GM20000 (cell line): ENCODE measurements at regions not wholly inside any gene's neighbourhood (a gene's known extent, or its start where the extent isn't known, plus 50 kb on each side); places are given as distances from the start of the nearest gene placed in this dataset.

Experiments used
- DNase-seq: peaks from one replicate; pipeline ENCODE4 v3.0.0; 2012; ENCODE audit warnings: low spot score
- TF ChIP-seq, protein P1 (sequence below): IDR thresholded peaks from 2 replicates; pipeline ENCODE4 v1.5.1; 2012; ENCODE audit warnings: mild to moderate bottlenecking, control low read depth; ENCODE audit errors: extremely low read depth, missing control alignments

DNA sequence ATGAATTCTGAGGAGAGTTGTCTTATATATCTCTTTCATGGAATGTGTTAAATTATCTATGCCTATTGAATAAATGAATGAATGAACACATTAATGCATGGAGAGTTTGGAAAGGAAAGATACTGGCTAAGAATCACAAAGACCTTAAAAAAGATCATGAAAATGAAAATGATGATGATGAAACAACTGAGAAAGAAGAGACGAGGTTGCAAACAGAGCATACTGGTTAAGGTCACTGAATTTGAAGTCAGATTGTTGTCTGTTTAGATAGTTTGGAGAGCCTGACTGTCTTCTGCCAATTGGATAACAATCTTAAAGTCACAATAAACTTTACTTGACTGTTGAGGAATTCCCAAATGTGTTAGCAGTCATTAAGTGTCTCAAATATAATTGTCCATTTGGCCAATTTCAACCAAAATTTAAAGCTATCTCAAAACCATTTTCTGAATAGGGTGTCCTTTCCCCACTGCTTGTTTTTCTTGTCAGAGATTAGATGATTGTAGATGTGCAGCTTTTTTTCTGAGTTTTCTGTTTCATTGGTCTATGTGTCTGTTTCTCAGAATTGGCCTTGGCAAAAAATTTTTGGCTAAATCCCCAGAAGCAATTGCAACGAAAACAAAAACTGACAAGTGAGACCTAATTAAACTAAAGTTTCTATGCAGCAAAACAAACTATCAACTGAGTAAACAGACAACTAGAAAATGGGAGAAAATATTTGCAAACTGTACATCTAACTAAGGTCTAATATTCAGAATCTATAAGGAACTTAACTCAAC is 132.2 kb downstream of the PTGER3 start:
- TF ChIP-seq, protein P1, sequence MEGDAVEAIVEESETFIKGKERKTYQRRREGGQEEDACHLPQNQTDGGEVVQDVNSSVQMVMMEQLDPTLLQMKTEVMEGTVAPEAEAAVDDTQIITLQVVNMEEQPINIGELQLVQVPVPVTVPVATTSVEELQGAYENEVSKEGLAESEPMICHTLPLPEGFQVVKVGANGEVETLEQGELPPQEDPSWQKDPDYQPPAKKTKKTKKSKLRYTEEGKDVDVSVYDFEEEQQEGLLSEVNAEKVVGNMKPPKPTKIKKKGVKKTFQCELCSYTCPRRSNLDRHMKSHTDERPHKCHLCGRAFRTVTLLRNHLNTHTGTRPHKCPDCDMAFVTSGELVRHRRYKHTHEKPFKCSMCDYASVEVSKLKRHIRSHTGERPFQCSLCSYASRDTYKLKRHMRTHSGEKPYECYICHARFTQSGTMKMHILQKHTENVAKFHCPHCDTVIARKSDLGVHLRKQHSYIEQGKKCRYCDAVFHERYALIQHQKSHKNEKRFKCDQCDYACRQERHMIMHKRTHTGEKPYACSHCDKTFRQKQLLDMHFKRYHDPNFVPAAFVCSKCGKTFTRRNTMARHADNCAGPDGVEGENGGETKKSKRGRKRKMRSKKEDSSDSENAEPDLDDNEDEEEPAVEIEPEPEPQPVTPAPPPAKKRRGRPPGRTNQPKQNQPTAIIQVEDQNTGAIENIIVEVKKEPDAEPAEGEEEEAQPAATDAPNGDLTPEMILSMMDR, result no peak
- DNase-seq, result no peak

DNA sequence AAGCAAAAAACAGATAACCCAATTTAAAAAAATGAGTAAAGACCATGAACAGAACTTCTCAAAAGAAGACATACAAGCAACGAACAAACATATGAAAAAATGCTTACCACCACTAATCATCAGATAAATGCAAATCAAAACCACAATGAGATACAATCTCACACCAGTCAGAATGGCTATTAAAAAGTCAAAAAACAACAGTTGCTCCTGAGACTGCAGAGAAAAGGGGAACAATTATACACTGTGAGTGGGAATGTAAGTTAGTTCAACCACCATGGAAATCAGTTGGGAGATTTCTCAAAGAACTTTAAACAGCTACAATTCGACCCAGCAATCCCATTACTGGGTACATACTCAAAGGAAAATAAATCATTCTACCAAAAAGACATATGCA is 131.6 kb downstream of the PTGER3 start:
- no peak for DNase-seq
- TF ChIP-seq, protein P1, result no peak

- TF ChIP-seq, protein P1, result no peak
- DNase-seq, result no peak
These were observed 127.8 kb downstream of the PTGER3 start for GRCh38 chr1:70919706-70920323.
